ENCODE measurements at regions not wholly inside any gene's neighbourhood (a gene's known extent, or its start where the extent isn't known, plus 50 kb on each side); places are given as distances from the start of the nearest gene placed in this dataset.

- no peak for DNase-seq (ENCODE audit: low read depth)
These were observed 321.7 kb downstream of the BRD1 start for GRCh38 chr22:49506010-49506400.

DNA sequence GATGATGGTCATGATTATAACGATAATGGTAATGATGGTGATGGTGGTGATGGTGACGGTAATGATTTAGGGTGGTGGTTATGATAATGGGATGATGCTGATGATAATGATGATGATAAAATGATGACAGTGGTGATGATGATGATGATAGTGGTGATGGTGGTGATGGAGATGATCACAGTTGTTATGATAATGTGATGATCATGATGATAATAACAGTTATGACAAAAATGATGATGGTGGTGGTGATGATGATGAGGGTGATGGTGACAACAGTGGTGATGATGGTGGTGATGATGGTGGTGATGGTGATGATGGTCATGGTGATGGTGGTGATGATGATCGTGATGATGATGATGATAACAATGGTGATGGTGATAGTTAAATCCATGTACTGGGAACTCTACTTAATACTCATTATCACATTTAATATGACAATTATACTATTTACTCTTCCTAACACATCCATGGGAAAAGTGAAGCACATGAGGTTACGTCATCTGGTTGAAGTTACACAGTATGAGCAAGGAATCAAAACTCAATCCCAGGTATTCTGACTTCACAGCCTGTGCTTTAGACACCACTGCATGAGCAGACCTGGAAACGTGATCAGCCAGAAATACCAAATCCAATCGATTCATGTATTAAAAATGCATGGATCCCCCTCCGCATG is 322.2 kb downstream of the BRD1 start:
- DNase-seq (ENCODE audit: low read depth) = no peak

GRCh38 chr22:49503896-49504521 is 323.7 kb downstream of the BRD1 start:
- DNase-seq (ENCODE audit: low read depth) = no peak

GRCh38 chr22:49503321-49503720 is 324.4 kb downstream of the BRD1 start:
- DNase-seq (ENCODE audit: low read depth) = no peak

DNA sequence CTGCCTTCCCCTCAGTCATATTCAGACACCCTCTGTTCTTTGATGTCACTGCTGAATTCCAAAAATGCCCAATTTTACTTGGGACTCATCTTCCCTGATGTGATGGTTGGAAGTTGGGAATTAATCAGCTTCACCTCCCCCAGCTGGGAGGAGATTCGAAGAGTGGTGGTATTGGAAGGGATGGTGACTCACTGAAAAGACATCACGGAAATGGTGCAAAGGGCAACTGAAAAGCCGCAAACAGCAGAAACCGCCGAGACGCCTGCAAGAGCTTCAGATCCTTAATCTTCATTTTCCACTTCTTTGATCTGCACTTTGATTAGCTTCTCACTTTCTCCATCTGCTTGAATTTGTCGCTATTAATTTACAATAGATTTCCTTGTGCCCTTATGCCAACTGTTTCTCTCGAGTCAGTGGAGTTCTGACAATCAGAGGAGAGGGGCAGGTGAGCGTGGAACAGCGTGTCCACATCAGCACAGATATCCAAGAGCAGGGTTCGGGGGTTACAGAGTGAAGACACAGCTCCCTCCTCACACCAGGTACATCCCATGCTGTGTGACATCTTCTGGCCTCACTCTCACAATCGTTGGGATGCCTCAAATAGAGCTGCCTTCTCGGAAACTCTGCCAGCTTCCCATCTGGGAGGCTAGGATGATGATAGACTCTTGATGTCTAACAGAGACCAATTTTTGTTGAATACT is 325.4 kb downstream of the BRD1 start:
- peak; percentile 13 for DNase-seq (ENCODE audit: low read depth)

GRCh38 chr22:49500942-49501395 is 326.7 kb downstream of the BRD1 start:
- no peak for DNase-seq (ENCODE audit: low read depth)

DNA sequence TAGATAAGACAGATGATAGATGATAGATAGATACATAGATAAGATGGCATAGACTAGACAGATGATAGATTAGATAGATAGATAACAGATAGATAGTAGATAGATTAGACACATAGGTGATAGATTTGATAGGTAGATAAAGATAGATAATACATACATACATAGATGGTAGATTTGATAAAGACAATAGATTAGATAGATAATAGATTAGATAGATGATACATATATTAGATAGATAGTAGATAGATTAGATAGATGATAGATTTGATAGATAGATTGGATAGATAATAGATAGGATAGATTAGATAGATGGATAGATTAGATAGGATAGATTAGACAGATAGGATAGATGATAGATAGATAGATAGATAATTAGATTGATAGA is 327.6 kb downstream of the BRD1 start:
- no peak for DNase-seq (ENCODE audit: low read depth)

DNA sequence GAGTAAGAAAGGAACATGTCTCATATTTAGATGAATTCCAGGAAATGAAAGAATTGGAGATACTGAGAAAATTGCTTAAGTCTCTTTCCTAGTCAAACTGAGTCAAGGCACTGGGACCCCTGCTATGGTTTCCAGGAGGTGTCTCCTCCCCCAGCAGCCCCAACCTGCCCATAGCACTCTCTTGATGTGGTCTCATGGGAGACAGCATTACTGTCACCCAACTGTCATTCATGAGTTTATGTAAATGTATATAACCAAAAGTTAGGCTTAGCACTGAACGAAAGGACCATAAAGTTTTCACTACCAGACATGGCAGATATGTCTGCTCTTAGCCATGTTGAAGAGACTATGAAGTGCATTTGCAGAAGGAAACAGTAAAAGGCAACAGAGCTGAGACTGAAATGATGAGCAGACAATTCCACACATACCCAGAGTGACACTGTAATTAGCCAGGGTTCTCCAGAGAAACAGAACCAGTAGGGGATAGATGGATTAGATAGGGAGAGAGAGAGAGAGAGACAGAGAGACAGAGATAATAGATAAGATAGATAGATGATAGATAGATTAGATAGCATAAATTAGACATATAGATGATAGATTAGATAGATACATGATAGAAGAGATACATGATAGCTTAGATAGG is 328.1 kb downstream of the BRD1 start:
- DNase-seq (ENCODE audit: low read depth) = no peak

DNA sequence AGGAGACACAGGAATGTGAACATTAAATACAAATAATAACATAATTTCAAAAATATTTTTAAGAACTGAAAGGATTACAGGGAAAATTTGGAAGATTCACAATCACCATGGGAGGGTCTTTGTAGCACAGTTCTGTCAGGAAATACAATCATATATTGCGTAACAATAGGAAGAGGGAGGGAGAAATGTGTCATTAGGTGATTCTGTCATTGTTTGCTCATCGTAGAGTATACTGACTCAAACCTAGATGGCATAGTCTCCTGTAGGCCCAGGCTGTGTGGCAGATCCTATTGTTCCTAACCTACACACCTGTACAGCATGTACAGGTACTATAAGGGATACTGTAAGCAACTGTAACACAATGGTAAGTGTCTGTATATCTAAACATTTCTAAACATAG is 330.4 kb downstream of the BRD1 start:
- no peak for DNase-seq (ENCODE audit: low read depth)

- no peak for DNase-seq (ENCODE audit: low read depth)
These were observed 333.1 kb downstream of the BRD1 start for GRCh38 chr22:49494555-49494954.

DNA sequence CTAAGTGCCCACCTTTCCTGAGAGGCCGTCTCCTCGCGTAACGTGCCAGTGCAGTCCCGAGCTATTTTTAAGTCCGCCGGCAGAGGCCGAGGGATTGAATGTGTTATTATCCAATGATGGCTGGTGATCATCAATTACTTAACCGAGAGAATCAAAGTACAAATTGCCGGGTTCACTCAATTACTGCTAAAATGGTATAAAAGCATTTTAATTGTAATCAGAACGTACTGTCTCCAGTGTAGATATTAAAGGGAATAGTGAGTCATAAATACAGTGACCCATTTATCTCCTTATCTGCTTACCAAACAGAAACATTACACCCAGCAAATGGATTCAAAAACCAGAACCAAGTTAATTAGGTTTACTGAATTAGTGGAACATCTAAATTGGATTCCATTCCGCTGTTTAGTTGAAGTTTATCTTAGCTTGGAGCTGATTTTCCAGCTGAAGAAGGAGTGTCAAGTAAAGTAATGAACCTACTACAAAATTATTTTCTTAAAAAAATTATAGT is 334.9 kb downstream of the BRD1 start:
- DNase-seq (ENCODE audit: low read depth) = no peak

GRCh38 chr22:49492308-49492707 is 335.4 kb downstream of the BRD1 start:
- no peak for DNase-seq (ENCODE audit: low read depth)

- DNase-seq (ENCODE audit: low read depth) = no peak
These were observed 335.9 kb downstream of the BRD1 start for GRCh38 chr22:49491726-49492125.

DNA sequence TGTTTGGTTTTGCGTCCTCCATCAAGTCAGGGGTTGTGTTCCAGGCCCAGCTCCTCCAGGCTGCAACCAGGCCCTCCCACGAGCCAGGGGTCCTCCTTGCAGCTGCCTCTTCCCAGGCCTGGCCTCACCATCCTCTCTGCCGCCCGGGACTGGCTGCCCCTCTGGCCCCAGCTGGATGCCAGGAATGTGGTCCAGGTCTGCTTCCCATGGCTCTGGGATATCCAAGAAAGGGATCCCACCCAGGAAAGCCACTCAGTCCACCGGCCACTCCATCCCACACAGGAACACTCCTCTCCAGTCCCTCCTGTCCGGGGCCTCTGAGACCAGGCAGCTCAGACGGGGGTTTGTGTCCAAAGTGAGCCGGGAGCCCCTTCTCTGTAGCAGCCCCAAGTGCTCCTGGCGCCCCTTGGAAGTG is 336.4 kb downstream of the BRD1 start:
- DNase-seq (ENCODE audit: low read depth) = no peak

- DNase-seq (ENCODE audit: low read depth) = no peak
These were observed 337.0 kb downstream of the BRD1 start for GRCh38 chr22:49490692-49491091.

- DNase-seq (ENCODE audit: low read depth) = no peak
These were observed 337.9 kb downstream of the BRD1 start for GRCh38 chr22:49489821-49490220.

- no peak for DNase-seq (ENCODE audit: low read depth)
These were observed 338.7 kb downstream of the BRD1 start for GRCh38 chr22:49488943-49489342.

DNA sequence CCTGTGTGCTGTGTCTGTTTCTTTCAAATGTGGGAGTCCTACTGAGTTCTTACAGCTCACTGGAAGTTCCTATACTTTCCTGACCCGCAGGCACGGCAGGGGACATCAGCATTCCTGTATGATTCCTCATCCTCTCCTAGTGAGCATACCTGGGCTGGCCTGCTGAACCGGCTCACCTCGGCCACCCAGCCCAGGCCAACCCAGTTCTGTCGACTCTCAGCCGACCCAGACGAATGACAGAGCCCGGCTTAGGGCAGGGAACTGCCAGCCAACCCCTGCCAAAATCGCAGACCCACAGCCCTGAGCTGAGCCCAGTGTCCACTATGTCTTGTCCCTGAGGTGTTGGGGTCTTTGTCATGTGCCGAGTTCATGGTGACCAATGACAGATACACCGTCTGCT is 339.7 kb downstream of the BRD1 start:
- DNase-seq (ENCODE audit: low read depth) = no peak

- DNase-seq (ENCODE audit: low read depth) = no peak
These were observed 341.4 kb downstream of the BRD1 start for GRCh38 chr22:49486225-49486624.

GRCh38 chr22:49483946-49484345 is 343.7 kb downstream of the BRD1 start:
- no peak for DNase-seq (ENCODE audit: low read depth)

GRCh38 chr22:49483281-49483870 is 344.3 kb downstream of the BRD1 start:
- no peak for DNase-seq (ENCODE audit: low read depth)

- DNase-seq (ENCODE audit: low read depth) = no peak
These were observed 344.9 kb downstream of the BRD1 start for GRCh38 chr22:49482811-49483210.

Data from activated T-helper 1 cell treated with Interleukin-2 at 50 U/mL for 16 hours (primary cell).